ENCODE measurements at regions not wholly inside any gene's neighbourhood (a gene's known extent, or its start where the extent isn't known, plus 50 kb on each side); places are given as distances from the start of the nearest gene placed in this dataset.

DNA sequence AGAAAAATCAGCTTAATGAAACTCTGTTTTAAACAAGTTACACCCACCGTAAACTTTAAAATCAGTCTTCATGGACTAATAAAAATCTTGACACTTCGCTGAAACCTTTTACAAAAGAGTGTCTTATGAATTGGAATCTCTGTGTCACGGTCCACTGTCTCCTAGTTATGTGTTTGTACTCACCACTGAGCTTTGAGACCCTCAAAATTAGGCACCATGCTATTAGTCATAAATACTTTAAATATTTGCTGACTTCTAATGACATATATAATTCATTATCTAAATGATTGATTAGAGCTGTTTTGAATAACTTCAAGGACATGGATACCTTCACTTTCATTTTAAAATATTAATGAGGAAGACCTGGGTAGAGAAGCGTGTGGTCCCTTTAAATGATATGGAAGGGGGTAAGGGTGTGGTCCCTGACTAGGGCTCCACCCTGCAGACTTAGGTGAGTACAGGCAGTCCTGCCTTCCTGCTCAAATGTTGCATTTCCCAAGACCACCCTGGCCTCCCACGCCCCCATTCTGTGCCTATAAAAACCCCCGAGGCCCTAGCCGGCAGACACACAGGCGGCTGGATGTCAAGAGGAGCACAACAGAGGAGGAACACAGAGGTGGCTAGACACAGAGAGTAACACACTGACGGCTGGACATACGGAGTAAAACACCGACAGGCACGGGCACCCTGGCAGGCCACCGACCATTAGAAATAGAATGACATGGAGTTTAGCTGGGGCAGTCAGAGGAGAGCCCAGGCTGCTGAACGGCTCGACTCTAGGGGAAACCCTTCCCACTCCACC, 179.0 kb upstream of the CDH9 start:
- Histone ChIP-seq H3K27ac (replicated peaks) (no peak overlapping the region), H3K4me3 (replicated peaks; ENCODE audit: insufficient read depth, low read length) (no peak overlapping the region), H3K27me3 (ENCODE audit: insufficient read depth, poor library complexity, severe bottlenecking) (no peaks in the 10 kb centered on the region)
- DNase-seq (ENCODE audit: low read depth in 1 of 2, low spot score in 1 of 2) = no peak
- no peak for TF ChIP-seq POLR2AphosphoS5 (IDR thresholded peaks at IDR 0.05; ENCODE audit: low read depth)
- TF ChIP-seq, protein P1, sequence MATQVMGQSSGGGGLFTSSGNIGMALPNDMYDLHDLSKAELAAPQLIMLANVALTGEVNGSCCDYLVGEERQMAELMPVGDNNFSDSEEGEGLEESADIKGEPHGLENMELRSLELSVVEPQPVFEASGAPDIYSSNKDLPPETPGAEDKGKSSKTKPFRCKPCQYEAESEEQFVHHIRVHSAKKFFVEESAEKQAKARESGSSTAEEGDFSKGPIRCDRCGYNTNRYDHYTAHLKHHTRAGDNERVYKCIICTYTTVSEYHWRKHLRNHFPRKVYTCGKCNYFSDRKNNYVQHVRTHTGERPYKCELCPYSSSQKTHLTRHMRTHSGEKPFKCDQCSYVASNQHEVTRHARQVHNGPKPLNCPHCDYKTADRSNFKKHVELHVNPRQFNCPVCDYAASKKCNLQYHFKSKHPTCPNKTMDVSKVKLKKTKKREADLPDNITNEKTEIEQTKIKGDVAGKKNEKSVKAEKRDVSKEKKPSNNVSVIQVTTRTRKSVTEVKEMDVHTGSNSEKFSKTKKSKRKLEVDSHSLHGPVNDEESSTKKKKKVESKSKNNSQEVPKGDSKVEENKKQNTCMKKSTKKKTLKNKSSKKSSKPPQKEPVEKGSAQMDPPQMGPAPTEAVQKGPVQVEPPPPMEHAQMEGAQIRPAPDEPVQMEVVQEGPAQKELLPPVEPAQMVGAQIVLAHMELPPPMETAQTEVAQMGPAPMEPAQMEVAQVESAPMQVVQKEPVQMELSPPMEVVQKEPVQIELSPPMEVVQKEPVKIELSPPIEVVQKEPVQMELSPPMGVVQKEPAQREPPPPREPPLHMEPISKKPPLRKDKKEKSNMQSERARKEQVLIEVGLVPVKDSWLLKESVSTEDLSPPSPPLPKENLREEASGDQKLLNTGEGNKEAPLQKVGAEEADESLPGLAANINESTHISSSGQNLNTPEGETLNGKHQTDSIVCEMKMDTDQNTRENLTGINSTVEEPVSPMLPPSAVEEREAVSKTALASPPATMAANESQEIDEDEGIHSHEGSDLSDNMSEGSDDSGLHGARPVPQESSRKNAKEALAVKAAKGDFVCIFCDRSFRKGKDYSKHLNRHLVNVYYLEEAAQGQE (IDR thresholded peaks at IDR 0.05; ENCODE audit: insufficient replicate concordance, low read depth) = no peak
- TF ChIP-seq GABPA (IDR thresholded peaks at IDR 0.05; ENCODE audit: low read depth) = no peak
- TF ChIP-seq SPI1 (IDR thresholded peaks at IDR 0.05; ENCODE audit: borderline replicate concordance, low read depth) = no peak

DNA sequence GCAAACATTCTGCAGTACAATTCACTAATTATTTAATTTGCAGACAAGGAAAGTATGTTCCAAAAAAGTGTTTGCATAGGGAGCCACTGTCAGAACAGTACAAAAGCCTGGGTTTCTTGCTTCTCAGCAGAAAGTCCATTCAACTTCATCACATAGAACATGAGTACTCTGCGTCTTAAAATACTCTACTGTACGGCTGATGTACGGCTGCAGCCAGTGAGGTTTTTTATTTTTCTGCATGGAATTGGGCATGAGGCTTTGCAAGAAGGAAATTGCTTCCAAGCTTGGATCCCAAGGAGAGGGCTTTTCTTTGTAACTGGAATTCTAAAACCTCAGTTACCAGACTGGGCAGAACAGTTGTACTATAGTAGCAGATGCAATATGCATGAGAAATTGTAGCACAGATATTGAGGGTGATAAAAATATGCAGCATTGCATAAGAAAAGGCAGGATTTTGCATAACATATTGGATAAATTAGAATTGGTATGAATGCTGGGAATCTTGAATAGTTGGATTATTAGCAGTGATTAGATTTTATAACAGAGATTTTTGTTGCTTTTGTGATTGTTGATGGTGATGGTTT, 178.1 kb upstream of the CDH9 start:
- TF ChIP-seq GABPA (IDR thresholded peaks at IDR 0.05; ENCODE audit: low read depth) (no peak), POLR2AphosphoS5 (IDR thresholded peaks at IDR 0.05; ENCODE audit: low read depth) (no peak), SPI1 (IDR thresholded peaks at IDR 0.05; ENCODE audit: borderline replicate concordance, low read depth) (no peak)
- TF ChIP-seq, protein P1 (IDR thresholded peaks at IDR 0.05; ENCODE audit: insufficient replicate concordance, low read depth) = no peak
- TF ChIP-seq, protein P2, sequence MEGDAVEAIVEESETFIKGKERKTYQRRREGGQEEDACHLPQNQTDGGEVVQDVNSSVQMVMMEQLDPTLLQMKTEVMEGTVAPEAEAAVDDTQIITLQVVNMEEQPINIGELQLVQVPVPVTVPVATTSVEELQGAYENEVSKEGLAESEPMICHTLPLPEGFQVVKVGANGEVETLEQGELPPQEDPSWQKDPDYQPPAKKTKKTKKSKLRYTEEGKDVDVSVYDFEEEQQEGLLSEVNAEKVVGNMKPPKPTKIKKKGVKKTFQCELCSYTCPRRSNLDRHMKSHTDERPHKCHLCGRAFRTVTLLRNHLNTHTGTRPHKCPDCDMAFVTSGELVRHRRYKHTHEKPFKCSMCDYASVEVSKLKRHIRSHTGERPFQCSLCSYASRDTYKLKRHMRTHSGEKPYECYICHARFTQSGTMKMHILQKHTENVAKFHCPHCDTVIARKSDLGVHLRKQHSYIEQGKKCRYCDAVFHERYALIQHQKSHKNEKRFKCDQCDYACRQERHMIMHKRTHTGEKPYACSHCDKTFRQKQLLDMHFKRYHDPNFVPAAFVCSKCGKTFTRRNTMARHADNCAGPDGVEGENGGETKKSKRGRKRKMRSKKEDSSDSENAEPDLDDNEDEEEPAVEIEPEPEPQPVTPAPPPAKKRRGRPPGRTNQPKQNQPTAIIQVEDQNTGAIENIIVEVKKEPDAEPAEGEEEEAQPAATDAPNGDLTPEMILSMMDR (IDR thresholded peaks at IDR 0.05; ENCODE audit: insufficient read depth, low read length) = no peak
- Histone ChIP-seq H3K27ac (replicated peaks) (no peak overlapping the region), H3K27me3 (ENCODE audit: insufficient read depth, poor library complexity, severe bottlenecking) (no peaks in the 10 kb centered on the region), H3K4me3 (replicated peaks; ENCODE audit: insufficient read depth, low read length) (no peak overlapping the region)
- no peak for DNase-seq (ENCODE audit: low read depth in 1 of 2, low spot score in 1 of 2)

DNA sequence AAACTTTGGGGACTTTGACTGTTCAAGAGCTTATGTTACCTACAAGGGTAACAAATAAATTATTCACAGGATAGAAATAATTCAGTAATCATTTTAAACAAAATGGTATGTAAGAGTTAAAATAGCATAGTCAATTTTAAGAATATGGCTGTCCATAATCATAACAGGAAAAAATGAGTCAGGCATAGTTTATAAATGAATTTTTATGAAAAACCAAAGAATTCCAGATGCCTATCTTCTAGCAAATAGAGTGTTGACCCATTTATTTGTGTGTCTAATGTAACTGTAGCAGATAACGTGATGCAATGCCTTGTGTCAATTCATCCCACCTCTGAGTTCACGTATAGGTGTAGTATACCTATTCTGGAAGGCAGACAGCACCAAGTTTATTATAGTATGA, 169.7 kb upstream of the CDH9 start:
- TF ChIP-seq, protein P2 (IDR thresholded peaks at IDR 0.05; ENCODE audit: insufficient read depth, low read length) = no peak
- no peak for TF ChIP-seq SPI1 (IDR thresholded peaks at IDR 0.05; ENCODE audit: borderline replicate concordance, low read depth)
- TF ChIP-seq, protein P1 (IDR thresholded peaks at IDR 0.05; ENCODE audit: insufficient replicate concordance, low read depth) = no peak
- no peak for TF ChIP-seq GABPA (IDR thresholded peaks at IDR 0.05; ENCODE audit: low read depth)
- no peak for TF ChIP-seq POLR2AphosphoS5 (IDR thresholded peaks at IDR 0.05; ENCODE audit: low read depth)
- Histone ChIP-seq H3K27me3 (ENCODE audit: insufficient read depth, poor library complexity, severe bottlenecking) (no peaks in the 10 kb centered on the region), H3K4me3 (replicated peaks; ENCODE audit: insufficient read depth, low read length) (no peak overlapping the region), H3K27ac (replicated peaks) (no peak overlapping the region)
- DNase-seq (ENCODE audit: low read depth in 1 of 2, low spot score in 1 of 2) = no peak

Data from HL-60 (cell line).